ENCODE measurements at regions not wholly inside any gene's neighbourhood (a gene's known extent, or its start where the extent isn't known, plus 50 kb on each side); places are given as distances from the start of the nearest gene placed in this dataset.

GRCh38 chr7:138377306-138377705, 82.8 kb upstream of the TRIM24 start:
- TF ChIP-seq EZH2 (IDR thresholded peaks at IDR 0.05): no peak
- no peak for TF ChIP-seq POLR2AphosphoS5 (IDR thresholded peaks at IDR 0.05; ENCODE audit: borderline replicate concordance, low read depth, low read length)
- TF ChIP-seq FOXP2 (optimal IDR thresholded peaks at IDR 0.05; ENCODE audit: control extremely low read depth, extremely low read length, insufficient read depth): no peak
